NCI-H1105 (cell line): ENCODE measurements at regions not wholly inside any gene's neighbourhood (a gene's known extent, or its start where the extent isn't known, plus 50 kb on each side); places are given as distances from the start of the nearest gene placed in this dataset.

Experiments used
- DNase-seq: peaks from one replicate; lab custom pipeline; 2025; lab: John Stamatoyannopoulos, UW

GRCh38 chr17:69764146-69764545, 310.9 kb upstream of the KCNJ16 start:
- no peak for DNase-seq

- no peak for DNase-seq
Observed at GRCh38 chr17:69769050-69769449, 306.0 kb upstream of the KCNJ16 start.

- DNase-seq: peak; percentile 69
Observed at GRCh38 chr17:69773081-69773480, 301.9 kb upstream of the KCNJ16 start.

GRCh38 chr17:69779378-69780214, 295.4 kb upstream of the KCNJ16 start:
- no peak for DNase-seq

GRCh38 chr17:69783865-69784264, 291.2 kb upstream of the KCNJ16 start:
- DNase-seq: no peak

- no peak for DNase-seq
Observed at GRCh38 chr17:69788957-69789356, 286.1 kb upstream of the KCNJ16 start.

- no peak for DNase-seq
Observed at GRCh38 chr17:69796078-69796477, 278.9 kb upstream of the KCNJ16 start.

GRCh38 chr17:69800870-69801269, 274.2 kb upstream of the KCNJ16 start:
- DNase-seq: no peak

GRCh38 chr17:69801368-69801767, 273.7 kb upstream of the KCNJ16 start:
- no peak for DNase-seq

- DNase-seq: no peak
Observed at GRCh38 chr17:69802045-69802740, 272.8 kb upstream of the KCNJ16 start.

GRCh38 chr17:69809331-69809730, 265.7 kb upstream of the KCNJ16 start:
- DNase-seq: no peak

GRCh38 chr17:69810326-69810965, 264.6 kb upstream of the KCNJ16 start:
- no peak for DNase-seq

- DNase-seq: no peak
Observed at GRCh38 chr17:69812240-69812837, 262.7 kb upstream of the KCNJ16 start.

GRCh38 chr17:69814031-69814430, 261.0 kb upstream of the KCNJ16 start:
- no peak for DNase-seq

GRCh38 chr17:69815406-69815805, 259.6 kb upstream of the KCNJ16 start:
- DNase-seq: no peak

- no peak for DNase-seq
Observed at GRCh38 chr17:69818467-69818866, 256.6 kb upstream of the KCNJ16 start.

- no peak for DNase-seq
Observed at GRCh38 chr17:69819316-69820087, 255.5 kb upstream of the KCNJ16 start.

GRCh38 chr17:69820876-69821473, 254.1 kb upstream of the KCNJ16 start:
- no peak for DNase-seq

GRCh38 chr17:69822314-69822875, 252.6 kb upstream of the KCNJ16 start:
- no peak for DNase-seq

GRCh38 chr17:69828087-69828486, 246.9 kb upstream of the KCNJ16 start:
- no peak for DNase-seq

- DNase-seq: no peak
Observed at GRCh38 chr17:69834494-69834893, 240.5 kb upstream of the KCNJ16 start.
